ENCODE measurements at regions not wholly inside any gene's neighbourhood (a gene's known extent, or its start where the extent isn't known, plus 50 kb on each side); places are given as distances from the start of the nearest gene placed in this dataset.

GRCh38 chr2:239773228-239774141 lies 251.7 kb downstream of the NDUFA10 start:
- Mint-ChIP-seq H3K4me3 (ENCODE audit: unreplicated experiment) (no peak overlapping the region), H3K4me1 (ENCODE audit: low read depth, unreplicated experiment) (no peaks in the 10 kb centered on the region), H3K27me3 (ENCODE audit: unreplicated experiment) (peaks cover 11% of the 10 kb centered on the region), H3K9me3 (ENCODE audit: unreplicated experiment) (peaks cover 14% of the 10 kb centered on the region), H3K27ac (ENCODE audit: unreplicated experiment) (no peak overlapping the region), H3K36me3 (ENCODE audit: unreplicated experiment) (no peaks in the 10 kb centered on the region)
- DNase-seq, result no peak
- TF ChIP-seq, protein P1, sequence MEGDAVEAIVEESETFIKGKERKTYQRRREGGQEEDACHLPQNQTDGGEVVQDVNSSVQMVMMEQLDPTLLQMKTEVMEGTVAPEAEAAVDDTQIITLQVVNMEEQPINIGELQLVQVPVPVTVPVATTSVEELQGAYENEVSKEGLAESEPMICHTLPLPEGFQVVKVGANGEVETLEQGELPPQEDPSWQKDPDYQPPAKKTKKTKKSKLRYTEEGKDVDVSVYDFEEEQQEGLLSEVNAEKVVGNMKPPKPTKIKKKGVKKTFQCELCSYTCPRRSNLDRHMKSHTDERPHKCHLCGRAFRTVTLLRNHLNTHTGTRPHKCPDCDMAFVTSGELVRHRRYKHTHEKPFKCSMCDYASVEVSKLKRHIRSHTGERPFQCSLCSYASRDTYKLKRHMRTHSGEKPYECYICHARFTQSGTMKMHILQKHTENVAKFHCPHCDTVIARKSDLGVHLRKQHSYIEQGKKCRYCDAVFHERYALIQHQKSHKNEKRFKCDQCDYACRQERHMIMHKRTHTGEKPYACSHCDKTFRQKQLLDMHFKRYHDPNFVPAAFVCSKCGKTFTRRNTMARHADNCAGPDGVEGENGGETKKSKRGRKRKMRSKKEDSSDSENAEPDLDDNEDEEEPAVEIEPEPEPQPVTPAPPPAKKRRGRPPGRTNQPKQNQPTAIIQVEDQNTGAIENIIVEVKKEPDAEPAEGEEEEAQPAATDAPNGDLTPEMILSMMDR (IDR thresholded peaks at IDR 0.05; ENCODE audit: partially characterized antibody, unreplicated experiment), result no peak

GRCh38 chr2:239772721-239773120 lies 252.4 kb downstream of the NDUFA10 start:
- TF ChIP-seq, protein P1 (IDR thresholded peaks at IDR 0.05; ENCODE audit: partially characterized antibody, unreplicated experiment), result no peak
- Mint-ChIP-seq H3K36me3 (ENCODE audit: unreplicated experiment) (no peaks in the 10 kb centered on the region), H3K4me3 (ENCODE audit: unreplicated experiment) (no peak overlapping the region), H3K27me3 (ENCODE audit: unreplicated experiment) (peaks cover 11% of the 10 kb centered on the region), H3K4me1 (ENCODE audit: low read depth, unreplicated experiment) (no peaks in the 10 kb centered on the region), H3K9me3 (ENCODE audit: unreplicated experiment) (peaks cover 14% of the 10 kb centered on the region), H3K27ac (ENCODE audit: unreplicated experiment) (peak overlapping the region; percentile 38)
- no peak for DNase-seq

GRCh38 chr2:239770246-239770639 lies 254.9 kb downstream of the NDUFA10 start:
- Mint-ChIP-seq H3K4me3 (ENCODE audit: unreplicated experiment) (no peak overlapping the region), H3K27ac (ENCODE audit: unreplicated experiment) (no peak overlapping the region), H3K36me3 (ENCODE audit: unreplicated experiment) (no peaks in the 10 kb centered on the region), H3K9me3 (ENCODE audit: unreplicated experiment) (peaks cover 11% of the 10 kb centered on the region), H3K27me3 (ENCODE audit: unreplicated experiment) (peaks cover 6% of the 10 kb centered on the region), H3K4me1 (ENCODE audit: low read depth, unreplicated experiment) (peaks cover 13% of the 10 kb centered on the region)
- TF ChIP-seq, protein P1 (IDR thresholded peaks at IDR 0.05; ENCODE audit: partially characterized antibody, unreplicated experiment), result no peak
- no peak for DNase-seq

DNA sequence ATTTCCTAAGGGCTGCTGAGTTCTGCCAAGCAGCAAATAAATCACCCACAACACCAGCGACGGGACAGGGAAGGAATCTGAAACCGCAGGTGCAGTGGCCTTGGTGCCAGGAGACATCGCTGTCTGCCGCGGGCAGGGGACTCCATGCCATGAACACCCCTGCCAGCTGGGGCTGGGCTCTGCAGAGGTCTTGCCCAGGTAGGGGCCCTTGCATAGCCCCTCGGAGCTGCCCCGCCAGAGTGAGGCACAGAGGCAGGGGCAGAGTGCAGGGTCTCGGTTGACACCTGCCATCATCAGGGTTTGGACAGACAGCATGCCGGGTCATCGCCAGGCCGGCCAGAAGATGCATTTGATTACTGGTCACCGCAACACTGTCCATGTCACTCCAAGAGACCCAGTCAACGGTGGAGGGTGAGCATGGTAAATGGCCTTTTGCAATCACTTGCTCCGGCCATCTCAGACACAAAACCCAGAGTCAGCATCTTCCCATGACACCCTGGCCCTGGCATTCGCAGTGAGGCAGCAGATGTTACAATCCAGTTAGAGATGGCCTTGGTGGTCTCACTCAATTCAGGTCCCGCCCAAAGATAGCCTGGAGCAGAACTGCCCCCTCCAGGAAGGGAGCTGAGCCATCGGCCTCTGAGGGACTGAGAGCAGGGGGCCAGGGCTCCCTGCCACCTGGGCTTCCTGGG lies 255.4 kb downstream of the NDUFA10 start:
- no peak overlapping the region for H3K4me3 Mint-ChIP-seq (ENCODE audit: unreplicated experiment)
- H3K36me3 Mint-ChIP-seq (ENCODE audit: unreplicated experiment), result no peaks in the 10 kb centered on the region

More for the DNA sequence above, 255.4 kb downstream of the NDUFA10 start:
- TF ChIP-seq, protein P1 (IDR thresholded peaks at IDR 0.05; ENCODE audit: partially characterized antibody, unreplicated experiment), result no peak
- DNase-seq, result no peak
- peaks cover 6% of the 10 kb centered on the region for H3K27me3 Mint-ChIP-seq (ENCODE audit: unreplicated experiment)
- H3K4me1 Mint-ChIP-seq (ENCODE audit: low read depth, unreplicated experiment), result peaks cover 13% of the 10 kb centered on the region
- H3K27ac Mint-ChIP-seq (ENCODE audit: unreplicated experiment), result no peak overlapping the region
- H3K9me3 Mint-ChIP-seq (ENCODE audit: unreplicated experiment), result peaks cover 10% of the 10 kb centered on the region
